Upper lobe of left lung (tissue), 4 donors: ENCODE measurements at regions not wholly inside any gene's neighbourhood (a gene's known extent, or its start where the extent isn't known, plus 50 kb on each side); places are given as distances from the start of the nearest gene placed in this dataset.

ENCODE experiments used
- EP300 ChIP-seq, 4 donors: sonication (generic); formaldehyde crosslinking; IDR thresholded peaks; one replicate each; pipeline ENCODE4 v1.5.1; 2017; ENCODE audit warnings: antibody characterized with exemption in 4 of 4, control low read depth in 2 of 4
- POLR2AphosphoS5 ChIP-seq, 2 donors: sonication (generic); formaldehyde crosslinking; IDR thresholded peaks; one replicate each; pipeline ENCODE4 v1.5.1; 2017; ENCODE audit warnings: antibody characterized with exemption in 2 of 2
- TF ChIP-seq, protein P1 (sequence below), 6 experiments: fragments of 450-650 bp in 4 of 6; fragments of 200-600 bp in 2 of 6; sonication (generic) in 2 of 6; IDR thresholded peaks; one replicate each; pipeline ENCODE4 v1.5.1; 2016 to 2019; ENCODE audit warnings: antibody characterized with exemption in 6 of 6

- TF ChIP-seq, protein P1, sequence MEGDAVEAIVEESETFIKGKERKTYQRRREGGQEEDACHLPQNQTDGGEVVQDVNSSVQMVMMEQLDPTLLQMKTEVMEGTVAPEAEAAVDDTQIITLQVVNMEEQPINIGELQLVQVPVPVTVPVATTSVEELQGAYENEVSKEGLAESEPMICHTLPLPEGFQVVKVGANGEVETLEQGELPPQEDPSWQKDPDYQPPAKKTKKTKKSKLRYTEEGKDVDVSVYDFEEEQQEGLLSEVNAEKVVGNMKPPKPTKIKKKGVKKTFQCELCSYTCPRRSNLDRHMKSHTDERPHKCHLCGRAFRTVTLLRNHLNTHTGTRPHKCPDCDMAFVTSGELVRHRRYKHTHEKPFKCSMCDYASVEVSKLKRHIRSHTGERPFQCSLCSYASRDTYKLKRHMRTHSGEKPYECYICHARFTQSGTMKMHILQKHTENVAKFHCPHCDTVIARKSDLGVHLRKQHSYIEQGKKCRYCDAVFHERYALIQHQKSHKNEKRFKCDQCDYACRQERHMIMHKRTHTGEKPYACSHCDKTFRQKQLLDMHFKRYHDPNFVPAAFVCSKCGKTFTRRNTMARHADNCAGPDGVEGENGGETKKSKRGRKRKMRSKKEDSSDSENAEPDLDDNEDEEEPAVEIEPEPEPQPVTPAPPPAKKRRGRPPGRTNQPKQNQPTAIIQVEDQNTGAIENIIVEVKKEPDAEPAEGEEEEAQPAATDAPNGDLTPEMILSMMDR (IDR thresholded peaks at IDR 0.05), result no peak
- TF ChIP-seq EP300 (IDR thresholded peaks at IDR 0.05) (no peak), POLR2AphosphoS5 (IDR thresholded peaks at IDR 0.05) (no peak)
These were observed 545.4 kb downstream of the TBC1D22A start for GRCh38 chr22:47307822-47308221.
